K562 (cell line): ENCODE measurements at regions not wholly inside any gene's neighbourhood (a gene's known extent, or its start where the extent isn't known, plus 50 kb on each side); places are given as distances from the start of the nearest gene placed in this dataset.

Source experiments
- ATAC-seq: fragments of 200-7000 bp; cut with Tn5 transposase; 3 replicates; pipeline ENCODE4 v1.9.1; 2020; ENCODE audit warnings: moderate library complexity
- BruUV-seq: library from RNA; stranded (reverse); fragments of 400-500 nt; replicated peaks from 2 replicates; lab custom pipeline; 2021; lab: Mats Ljungman, UMichigan
- CTCF ChIA-PET: fragments of 300-600 bp; formaldehyde crosslinking; extraction: SDS; loops from one replicate; lab custom pipeline; 2021; ENCODE audit warnings: low intra/inter-chr PET ratio; lab: Yijun Ruan, JAX
- POLR2A ChIA-PET: fragments of 300-600, 350-650 bp; sonication (Branson Sonifier 250); formaldehyde crosslinking; extraction: SDS; loops from one replicate; lab custom pipeline; 2021; ENCODE audit warnings: antibody characterized with exemption, inconsistent platforms; lab: Yijun Ruan, JAX
- DNase-seq, 4 experiments: peaks; one replicate each; pipeline versions ENCODE4 v3.0.0 to v3.0.0-alpha.2; 2011 to 2018; ENCODE audit warnings: low spot score in 3 of 4, mixed read lengths in 3 of 4; ENCODE audit errors: extremely low read depth in 1 of 4
- FAIRE-seq: peaks from 2 replicates; lab custom pipeline; 2011; peaks lifted over from hg19 to GRCh38; lab: Jason Lieb, UNC
- H2AFZ ChIP-seq: 2 replicates; pipeline ENCODE4 v1.6.0; 2011; ENCODE audit warnings: low read depth, low read length, control low read depth, inconsistent platforms
- H3K27ac ChIP-seq: fragments of 200-600 bp; 3 replicates; pipeline ENCODE4 v1.8.0; 2011; ENCODE audit warnings: low read depth, mild to moderate bottlenecking, control low read depth, inconsistent platforms, low read length, moderate library complexity, mixed read lengths; ENCODE audit errors: extremely low read depth
- H3K27me3 ChIP-seq, 2 experiments: fragments of 300-600 bp in 1 of 2; 2 replicates in 1 of 2; 3 replicates in 1 of 2; pipeline versions ENCODE4 v1.6.0 to v1.8.0; 2011; ENCODE audit warnings: inconsistent platforms in 2 of 2, low read length in 2 of 2, mild to moderate bottlenecking in 1 of 2, mixed read lengths in 1 of 2, moderate library complexity in 1 of 2; ENCODE audit not compliant: control insufficient read depth in 2 of 2, insufficient read depth in 2 of 2
- H3K36me3 ChIP-seq: fragments of 300-600 bp; 3 replicates; pipeline ENCODE4 v1.8.0; 2011; ENCODE audit warnings: mild to moderate bottlenecking, low read length, inconsistent platforms; ENCODE audit not compliant: control insufficient read depth, insufficient read depth
- H3K4me1 ChIP-seq, 2 experiments: fragments of 200-600 bp in 1 of 2; replicated peaks in 1 of 2; 2 replicates in 1 of 2; 3 replicates in 1 of 2; pipeline versions ENCODE4 v1.5.1 to v1.8.0; 2011; ENCODE audit warnings: inconsistent platforms in 2 of 2, low read length in 2 of 2, mild to moderate bottlenecking in 1 of 2, mixed read lengths in 1 of 2, moderate library complexity in 1 of 2; ENCODE audit not compliant: control insufficient read depth in 2 of 2, insufficient read depth in 2 of 2
- H3K4me2 ChIP-seq: 2 replicates; pipeline ENCODE4 v1.6.1; 2011; ENCODE audit warnings: low read length, control low read depth, inconsistent platforms, mixed read lengths; ENCODE audit not compliant: insufficient read depth
- H3K4me3 ChIP-seq: fragments of 200-600 bp; sonication (generic), shearing (Covaris generic); 2 replicates; pipeline ENCODE4 v1.5.1; 2016; ENCODE audit warnings: control low read depth, inconsistent platforms
- H3K79me2 ChIP-seq: fragments of 200-600 bp; 3 replicates; pipeline ENCODE4 v1.8.0; 2011; ENCODE audit warnings: low read length, inconsistent platforms; ENCODE audit not compliant: control insufficient read depth, insufficient read depth
- H3K9ac ChIP-seq, 2 experiments: 2 replicates each; pipeline versions ENCODE4 v1.6.0 to v1.6.1; 2011; ENCODE audit warnings: low read depth in 2 of 2, low read length in 2 of 2, control low read depth in 1 of 2, inconsistent platforms in 1 of 2, mild to moderate bottlenecking in 1 of 2, mixed read lengths in 1 of 2; ENCODE audit not compliant: insufficient read depth in 1 of 2
- H3K9me1 ChIP-seq: one replicate; pipeline ENCODE4 v1.6.0; 2011; ENCODE audit warnings: inconsistent platforms, mild to moderate bottlenecking, low read length, moderate library complexity; ENCODE audit not compliant: control insufficient read depth, insufficient read depth
- H3K9me3 ChIP-seq: replicated peaks from 2 replicates; pipeline ENCODE4 v1.5.1; 2011; ENCODE audit warnings: low read depth, low read length, inconsistent platforms; ENCODE audit not compliant: control insufficient read depth, insufficient read depth
- H4K20me1 ChIP-seq: replicated peaks from 2 replicates; pipeline ENCODE4 v1.6.1; 2011; ENCODE audit warnings: low read length, inconsistent platforms, mixed read lengths; ENCODE audit not compliant: control insufficient read depth, insufficient read depth
- CBX3 ChIP-seq, 2 experiments: IDR thresholded peaks; 1 replicate in 1 of 2; 2 replicates in 1 of 2; pipeline ENCODE4 v1.6.1; 2012; ENCODE audit warnings: inconsistent platforms in 2 of 2, low read length in 2 of 2, borderline replicate concordance in 1 of 2, control low read depth in 1 of 2
- CBX8 ChIP-seq: fragments of 200-600 bp; sonication (generic); IDR thresholded peaks from 2 replicates; pipeline ENCODE4 v1.6.1; 2012; ENCODE audit warnings: borderline replicate concordance, mixed run types, low read depth, mild to moderate bottlenecking, moderate library complexity, mixed read lengths, low read length, control low read depth, inconsistent platforms; ENCODE audit not compliant: poor library complexity, severe bottlenecking; ENCODE audit errors: extremely low read depth
- ELF4 ChIP-seq: fragments of 450-650 bp; formaldehyde crosslinking; IDR thresholded peaks from 2 replicates; pipeline ENCODE4 v1.4.0; 2022; ENCODE audit warnings: missing genetic modification characterization
- ERF ChIP-seq: fragments of 450-650 bp; formaldehyde crosslinking; IDR thresholded peaks from 2 replicates; pipeline ENCODE4 v1.4.0; 2020; ENCODE audit warnings: mild to moderate bottlenecking, mixed read lengths
- MBD1 ChIP-seq: fragments of 250-450 bp; sonication (Bioruptor Pico); IDR thresholded peaks from 2 replicates; pipeline ENCODE4 v1.8.0; 2022; ENCODE audit warnings: inconsistent platforms
- RAD21 ChIP-seq, 2 experiments: fragments of 250-450 bp in 1 of 2; fragments of 450-650 bp in 1 of 2; sonication (Bioruptor Pico) in 1 of 2; formaldehyde crosslinking in 1 of 2; IDR thresholded peaks in 1 of 2; conservative IDR thresholded peaks in 1 of 2; 2 replicates each; pipeline versions ENCODE4 v1.4.0 to v1.8.0; 2020 to 2022; ENCODE audit warnings: mild to moderate bottlenecking in 2 of 2, moderate library complexity in 1 of 2
- SMAD2 ChIP-seq: fragments of 150-350 bp; IDR thresholded peaks from 2 replicates; pipeline ENCODE4 v1.6.1; 2014; ENCODE audit warnings: low read depth, mild to moderate bottlenecking, low read length
- SMAD4 ChIP-seq: fragments of 250-450 bp; sonication (Bioruptor Pico); conservative IDR thresholded peaks from 2 replicates; pipeline ENCODE4 v1.8.0; 2021; ENCODE audit warnings: inconsistent platforms, mild to moderate bottlenecking, moderate library complexity
- ZNF583 ChIP-seq: fragments of 250-450 bp; sonication (Bioruptor Pico); IDR thresholded peaks from 2 replicates; pipeline ENCODE4 v1.4.0; 2020
- WGBS: fragments of 100-300 bp; shearing (Covaris generic); methylation state at CpG from one replicate; pipeline ENCODE4 v1.1.6; 2016; ENCODE audit warnings: low coverage, mixed read lengths; ENCODE audit not compliant: insufficient coverage; ENCODE audit errors: missing lambda C conversion rate; 5-methylcytosine and 5-hydroxymethylcytosine counted together
- in situ Hi-C: fragments of 300-500 bp; cut with MboI; formaldehyde crosslinking; loops from 4 replicates; pipeline ENCODE4 v1.15.0; 2018; ENCODE audit warnings: inconsistent platforms, mixed read lengths
- intact Hi-C: fragments of 100-400 bp; cut with micrococcal nuclease; formaldehyde crosslinking; loops from 2 replicates; pipeline ENCODE4 v1.14.2; 2022
- TF ChIP-seq, protein P1 (sequence below): fragments of 200-800 bp; sonication (Bioruptor generic); IDR thresholded peaks from 2 replicates; pipeline ENCODE4 v1.6.1; 2017; ENCODE audit warnings: missing genetic modification characterization, missing compliant biosample characterization

GRCh38 chr2:9772999-9773902 lies 70.0 kb upstream of the TAF1B start:
- no TSS peak for BruUV-seq
- DNase-seq, result no peak
- no peak for FAIRE-seq
- Histone ChIP-seq H3K79me2 (no peaks in the 10 kb centered on the region), H3K27ac (no peak overlapping the region), H4K20me1 (0 out of 2 replicates have a peak, but pooled peaks cover 3% of the 10 kb centered on the region), H2AFZ (no peak overlapping the region), H3K9me3 (no peaks in the 10 kb centered on the region), H3K36me3 (no peaks in the 10 kb centered on the region), H3K27me3 (peaks cover 0 to 3% of the 10 kb centered on the region in 2 experiments; a peak in 2 of 5 replicates), H3K9me1 (peaks cover 2% of the 10 kb centered on the region), H3K4me3 (no peak overlapping the region), H3K4me2 (peak overlapping the region; percentile 8; the same call in 1 of the 2 replicates), H3K9ac (peak overlapping the region in 1 of 2 experiments; percentile 55; a peak in 2 of 4 replicates), H3K4me1 (peaks cover 17 to 52% of the 10 kb centered on the region in 2 experiments; a peak in 4 of 5 replicates)
- intact Hi-C loops, result loop anchor here (10.0 kb wide), 1 partner anchor 288 kb away; no protein-coding TSS in a partner anchor
- ChIA-PET POLR2A (interaction anchor here (0.6 to 1.4 kb wide), 2 partner anchors 21 to 34 kb away, joined by 3 to 4 read pairs; no protein-coding TSS in a partner anchor), CTCF (no interaction called here)
- 28% methylated on average over 23 of the region's 23 CpGs for WGBS
- TF ChIP-seq, protein P1, sequence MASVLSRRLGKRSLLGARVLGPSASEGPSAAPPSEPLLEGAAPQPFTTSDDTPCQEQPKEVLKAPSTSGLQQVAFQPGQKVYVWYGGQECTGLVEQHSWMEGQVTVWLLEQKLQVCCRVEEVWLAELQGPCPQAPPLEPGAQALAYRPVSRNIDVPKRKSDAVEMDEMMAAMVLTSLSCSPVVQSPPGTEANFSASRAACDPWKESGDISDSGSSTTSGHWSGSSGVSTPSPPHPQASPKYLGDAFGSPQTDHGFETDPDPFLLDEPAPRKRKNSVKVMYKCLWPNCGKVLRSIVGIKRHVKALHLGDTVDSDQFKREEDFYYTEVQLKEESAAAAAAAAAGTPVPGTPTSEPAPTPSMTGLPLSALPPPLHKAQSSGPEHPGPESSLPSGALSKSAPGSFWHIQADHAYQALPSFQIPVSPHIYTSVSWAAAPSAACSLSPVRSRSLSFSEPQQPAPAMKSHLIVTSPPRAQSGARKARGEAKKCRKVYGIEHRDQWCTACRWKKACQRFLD, result no peak
- TF ChIP-seq CBX3 (IDR thresholded peaks at IDR 0.05; ENCODE audit: borderline replicate concordance in 1 of 2, low read length in 2 of 2) (no peak), ZNF583 (CRISPR knock-in tag) (no peak), SMAD4 (no peak), SMAD2 (no peak), MBD1 (CRISPR knock-in tag) (no peak), CBX8 (no peak), ERF (CRISPR knock-in tag) (no peak), RAD21 (CRISPR knock-in tag; conservative IDR thresholded peaks at IDR 0.05 in 1 of 2, IDR thresholded peaks at IDR 0.05 in 1 of 2) (no peak), ELF4 (CRISPR knock-in tag) (no peak)
- in situ Hi-C loops, result no loop called here
- no peak for ATAC-seq
